ENCODE measurements at regions not wholly inside any gene's neighbourhood (a gene's known extent, or its start where the extent isn't known, plus 50 kb on each side); places are given as distances from the start of the nearest gene placed in this dataset.

DNA sequence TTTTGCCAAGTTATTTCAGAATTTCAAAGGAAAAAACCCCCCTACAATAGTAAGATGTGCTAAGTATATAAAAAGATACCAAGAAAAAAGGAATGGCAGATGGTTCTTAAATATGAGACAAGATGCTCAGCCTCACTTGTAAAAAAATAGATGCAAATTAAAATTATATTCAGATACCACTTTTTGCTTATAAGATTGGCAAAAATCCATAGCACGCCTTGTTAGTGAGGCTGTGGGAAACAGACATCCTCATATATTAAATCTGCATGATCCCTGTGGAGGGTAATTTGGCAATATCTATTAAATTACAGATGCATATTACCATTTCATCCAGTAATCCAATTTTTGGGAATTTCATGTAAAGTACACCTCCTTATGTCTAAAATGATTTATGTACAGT lies 62.5 kb upstream of the PDHA1 start:
- TF ChIP-seq EGR1 (IDR thresholded peaks at IDR 0.05) (no peak), TCF12 (IDR thresholded peaks at IDR 0.05; ENCODE audit: low read depth) (no peak), EP300 (IDR thresholded peaks at IDR 0.05; ENCODE audit: borderline replicate concordance) (no peak), YY1 (IDR thresholded peaks at IDR 0.05; ENCODE audit: low read depth) (no peak), FOXM1 (IDR thresholded peaks at IDR 0.05; ENCODE audit: borderline replicate concordance, low read depth) (no peak), TAF1 (IDR thresholded peaks at IDR 0.05; ENCODE audit: low read depth) (no peak)
- TF ChIP-seq, protein P1, sequence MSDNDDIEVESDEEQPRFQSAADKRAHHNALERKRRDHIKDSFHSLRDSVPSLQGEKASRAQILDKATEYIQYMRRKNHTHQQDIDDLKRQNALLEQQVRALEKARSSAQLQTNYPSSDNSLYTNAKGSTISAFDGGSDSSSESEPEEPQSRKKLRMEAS (IDR thresholded peaks at IDR 0.05), result no peak
- TF ChIP-seq, protein P2, sequence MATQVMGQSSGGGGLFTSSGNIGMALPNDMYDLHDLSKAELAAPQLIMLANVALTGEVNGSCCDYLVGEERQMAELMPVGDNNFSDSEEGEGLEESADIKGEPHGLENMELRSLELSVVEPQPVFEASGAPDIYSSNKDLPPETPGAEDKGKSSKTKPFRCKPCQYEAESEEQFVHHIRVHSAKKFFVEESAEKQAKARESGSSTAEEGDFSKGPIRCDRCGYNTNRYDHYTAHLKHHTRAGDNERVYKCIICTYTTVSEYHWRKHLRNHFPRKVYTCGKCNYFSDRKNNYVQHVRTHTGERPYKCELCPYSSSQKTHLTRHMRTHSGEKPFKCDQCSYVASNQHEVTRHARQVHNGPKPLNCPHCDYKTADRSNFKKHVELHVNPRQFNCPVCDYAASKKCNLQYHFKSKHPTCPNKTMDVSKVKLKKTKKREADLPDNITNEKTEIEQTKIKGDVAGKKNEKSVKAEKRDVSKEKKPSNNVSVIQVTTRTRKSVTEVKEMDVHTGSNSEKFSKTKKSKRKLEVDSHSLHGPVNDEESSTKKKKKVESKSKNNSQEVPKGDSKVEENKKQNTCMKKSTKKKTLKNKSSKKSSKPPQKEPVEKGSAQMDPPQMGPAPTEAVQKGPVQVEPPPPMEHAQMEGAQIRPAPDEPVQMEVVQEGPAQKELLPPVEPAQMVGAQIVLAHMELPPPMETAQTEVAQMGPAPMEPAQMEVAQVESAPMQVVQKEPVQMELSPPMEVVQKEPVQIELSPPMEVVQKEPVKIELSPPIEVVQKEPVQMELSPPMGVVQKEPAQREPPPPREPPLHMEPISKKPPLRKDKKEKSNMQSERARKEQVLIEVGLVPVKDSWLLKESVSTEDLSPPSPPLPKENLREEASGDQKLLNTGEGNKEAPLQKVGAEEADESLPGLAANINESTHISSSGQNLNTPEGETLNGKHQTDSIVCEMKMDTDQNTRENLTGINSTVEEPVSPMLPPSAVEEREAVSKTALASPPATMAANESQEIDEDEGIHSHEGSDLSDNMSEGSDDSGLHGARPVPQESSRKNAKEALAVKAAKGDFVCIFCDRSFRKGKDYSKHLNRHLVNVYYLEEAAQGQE (IDR thresholded peaks at IDR 0.05; ENCODE audit: low read depth), result no peak
